T-helper 22 cell (primary cell): ENCODE measurements at regions not wholly inside any gene's neighbourhood (a gene's known extent, or its start where the extent isn't known, plus 50 kb on each side); places are given as distances from the start of the nearest gene placed in this dataset.

Experiments used
- DNase-seq: peaks from one replicate; pipeline ENCODE4 v3.0.0-alpha.2; 2020; ENCODE audit warnings: low read depth

- no peak for DNase-seq
These were observed 63.3 kb upstream of the THSD7A start for GRCh38 chr7:11895337-11895736.

- DNase-seq: no peak
These were observed 64.7 kb upstream of the THSD7A start for GRCh38 chr7:11896663-11897062.

- DNase-seq: no peak
These were observed 67.2 kb upstream of the THSD7A start for GRCh38 chr7:11899247-11899646.

GRCh38 chr7:11910253-11910652, 78.3 kb upstream of the THSD7A start:
- no peak for DNase-seq

GRCh38 chr7:11911900-11912299, 79.9 kb upstream of the THSD7A start:
- DNase-seq: no peak

GRCh38 chr7:11914645-11915044, 82.6 kb upstream of the THSD7A start:
- no peak for DNase-seq

- no peak for DNase-seq
These were observed 91.5 kb upstream of the THSD7A start for GRCh38 chr7:11923376-11923930.

GRCh38 chr7:11931307-11931706, 99.3 kb upstream of the THSD7A start:
- no peak for DNase-seq

GRCh38 chr7:11934796-11935195, 102.8 kb upstream of the THSD7A start:
- DNase-seq: no peak

- DNase-seq: no peak
These were observed 103.9 kb upstream of the THSD7A start for GRCh38 chr7:11935905-11936304.

GRCh38 chr7:11946794-11947193, 114.8 kb upstream of the THSD7A start:
- no peak for DNase-seq

- no peak for DNase-seq
These were observed 118.3 kb upstream of the THSD7A start for GRCh38 chr7:11950281-11950680.

- DNase-seq: no peak
These were observed 118.9 kb upstream of the THSD7A start for GRCh38 chr7:11950942-11951341.

- DNase-seq: no peak
These were observed 119.9 kb upstream of the THSD7A start for GRCh38 chr7:11951909-11952308.

GRCh38 chr7:11952972-11953371, 121.0 kb upstream of the THSD7A start:
- DNase-seq: no peak

- no peak for DNase-seq
These were observed 125.0 kb upstream of the THSD7A start for GRCh38 chr7:11956991-11957390.

GRCh38 chr7:11957956-11958355, 126.0 kb upstream of the THSD7A start:
- no peak for DNase-seq

- no peak for DNase-seq
These were observed 127.1 kb upstream of the THSD7A start for GRCh38 chr7:11959121-11959520.

GRCh38 chr7:11960621-11961020, 128.6 kb upstream of the THSD7A start:
- no peak for DNase-seq

- no peak for DNase-seq
These were observed 137.6 kb upstream of the THSD7A start for GRCh38 chr7:11969643-11970042.

- no peak for DNase-seq
These were observed 138.1 kb upstream of the THSD7A start for GRCh38 chr7:11970132-11970531.

- no peak for DNase-seq
These were observed 153.4 kb upstream of the THSD7A start for GRCh38 chr7:11985376-11985775.

- DNase-seq: no peak
These were observed 154.0 kb upstream of the THSD7A start for GRCh38 chr7:11985971-11986370.

GRCh38 chr7:11988186-11988585, 156.2 kb upstream of the THSD7A start:
- DNase-seq: no peak

GRCh38 chr7:12002428-12002827, 170.4 kb upstream of the THSD7A start:
- DNase-seq: no peak
